Neural cell (in vitro differentiated cells): ENCODE measurements at regions not wholly inside any gene's neighbourhood (a gene's known extent, or its start where the extent isn't known, plus 50 kb on each side); places are given as distances from the start of the nearest gene placed in this dataset.

Source experiments
- H2AFZ ChIP-seq: fragments of 200-600, 300-800 bp; sonication (generic), shearing (Covaris generic); 2 replicates; pipeline ENCODE4 v1.6.0; 2014; ENCODE audit warnings: low read depth, mild to moderate bottlenecking, antibody characterized with exemption, low read length, moderate library complexity
- H3F3A ChIP-seq: fragments of 200-600 bp; shearing (Covaris generic); 2 replicates; pipeline ENCODE4 v1.6.1; 2016; ENCODE audit warnings: mild to moderate bottlenecking, moderate library complexity, mixed read lengths, antibody characterized with exemption, low read length; ENCODE audit not compliant: insufficient read depth, poor library complexity, severe bottlenecking
- H3K27ac ChIP-seq: fragments of 200-600, 300-800 bp; sonication (generic), shearing (Covaris generic); 2 replicates; pipeline ENCODE4 v1.5.1; 2014; ENCODE audit warnings: mild to moderate bottlenecking, low read length, moderate library complexity
- H3K27me3 ChIP-seq: fragments of 300-800, 200-600 bp; sonication (generic), shearing (Covaris generic); 2 replicates; pipeline ENCODE4 v1.6.0; 2014; ENCODE audit warnings: mild to moderate bottlenecking, low read depth, low read length, moderate library complexity; ENCODE audit not compliant: insufficient read depth
- H3K36me3 ChIP-seq: fragments of 300-800, 200-600 bp; sonication (generic), shearing (Covaris generic); 2 replicates; pipeline ENCODE4 v1.5.1; 2014; ENCODE audit warnings: mild to moderate bottlenecking, antibody characterized with exemption, low read length, moderate library complexity; ENCODE audit not compliant: insufficient read depth
- H3K4me2 ChIP-seq: fragments of 300-800, 200-600 bp; sonication (generic), shearing (Covaris generic); 2 replicates; pipeline ENCODE4 v1.6.0; 2014; ENCODE audit warnings: mild to moderate bottlenecking, low read length
- H3K4me3 ChIP-seq: fragments of 300-800, 200-600 bp; sonication (generic), shearing (Covaris generic); 2 replicates; pipeline ENCODE4 v1.5.1; 2014; ENCODE audit warnings: mild to moderate bottlenecking, low read length, moderate library complexity
- H3K79me2 ChIP-seq: fragments of 200-600 bp; shearing (Covaris generic); replicated peaks from 2 replicates; pipeline ENCODE4 v1.6.0; 2014; ENCODE audit warnings: mild to moderate bottlenecking, low read length, moderate library complexity; ENCODE audit not compliant: insufficient read depth
- H3K9ac ChIP-seq: fragments of 300-800, 200-600 bp; sonication (generic), shearing (Covaris generic); 2 replicates; pipeline ENCODE4 v1.6.1; 2016; ENCODE audit warnings: mild to moderate bottlenecking, low read length, mixed read lengths
- H3K9me2 ChIP-seq: fragments of 200-600 bp; shearing (Covaris generic); 2 replicates; pipeline ENCODE4 v1.6.1; 2016; ENCODE audit warnings: mild to moderate bottlenecking, low read length, mixed read lengths; ENCODE audit not compliant: insufficient read depth
- H3K9me3 ChIP-seq: fragments of 200-600, 300-800 bp; sonication (generic), shearing (Covaris generic); 2 replicates; pipeline ENCODE4 v1.6.1; 2016; ENCODE audit warnings: mild to moderate bottlenecking, mixed run types, low read length, moderate library complexity, mixed read lengths
- H4K20me1 ChIP-seq: fragments of 200-600 bp; shearing (Covaris generic); 2 replicates; pipeline ENCODE4 v1.6.1; 2016; ENCODE audit warnings: mild to moderate bottlenecking, mixed run types; ENCODE audit not compliant: insufficient read depth
- EP300 ChIP-seq: fragments of 450-650 bp; conservative IDR thresholded peaks from 2 replicates; pipeline ENCODE4 v1.6.1; 2014; ENCODE audit warnings: antibody characterized with exemption, mild to moderate bottlenecking, moderate library complexity; ENCODE audit not compliant: poor library complexity, severe bottlenecking
- EZH2 ChIP-seq: fragments of 200-600, 300-800 bp; shearing (Covaris generic), sonication (generic); IDR thresholded peaks from 2 replicates; pipeline ENCODE4 v1.6.1; 2014; ENCODE audit warnings: antibody characterized with exemption, low read length, borderline replicate concordance, mild to moderate bottlenecking; ENCODE audit not compliant: insufficient read depth, poor library complexity, severe bottlenecking
- MXI1 ChIP-seq: fragments of 450-650 bp; conservative IDR thresholded peaks from 2 replicates; pipeline ENCODE4 v1.6.1; 2014; ENCODE audit warnings: antibody characterized with exemption, mild to moderate bottlenecking; ENCODE audit not compliant: poor library complexity, severe bottlenecking
- POLR2AphosphoS5 ChIP-seq: IDR thresholded peaks from 2 replicates; pipeline ENCODE4 v1.6.1; 2012
- RAD21 ChIP-seq: fragments of 450-650 bp; conservative IDR thresholded peaks from 2 replicates; pipeline ENCODE4 v1.6.1; 2014; ENCODE audit warnings: antibody characterized with exemption, mild to moderate bottlenecking, moderate library complexity
- SMC3 ChIP-seq: fragments of 450-650 bp; conservative IDR thresholded peaks from 2 replicates; pipeline ENCODE4 v1.6.1; 2014; ENCODE audit warnings: antibody characterized with exemption, mild to moderate bottlenecking, moderate library complexity; ENCODE audit not compliant: poor library complexity
- TAF1 ChIP-seq: IDR thresholded peaks from 2 replicates; pipeline ENCODE4 v1.6.1; 2012; ENCODE audit warnings: low read depth
- TF ChIP-seq, protein P1 (sequence below): fragments of 450-650 bp; IDR thresholded peaks from 2 replicates; pipeline ENCODE4 v1.5.1; 2014; ENCODE audit warnings: antibody characterized with exemption, mild to moderate bottlenecking, moderate library complexity; ENCODE audit not compliant: poor library complexity, severe bottlenecking
- TF ChIP-seq, protein P2 (sequence below): IDR thresholded peaks from 2 replicates; pipeline ENCODE4 v1.6.1; 2012; ENCODE audit warnings: borderline replicate concordance

DNA sequence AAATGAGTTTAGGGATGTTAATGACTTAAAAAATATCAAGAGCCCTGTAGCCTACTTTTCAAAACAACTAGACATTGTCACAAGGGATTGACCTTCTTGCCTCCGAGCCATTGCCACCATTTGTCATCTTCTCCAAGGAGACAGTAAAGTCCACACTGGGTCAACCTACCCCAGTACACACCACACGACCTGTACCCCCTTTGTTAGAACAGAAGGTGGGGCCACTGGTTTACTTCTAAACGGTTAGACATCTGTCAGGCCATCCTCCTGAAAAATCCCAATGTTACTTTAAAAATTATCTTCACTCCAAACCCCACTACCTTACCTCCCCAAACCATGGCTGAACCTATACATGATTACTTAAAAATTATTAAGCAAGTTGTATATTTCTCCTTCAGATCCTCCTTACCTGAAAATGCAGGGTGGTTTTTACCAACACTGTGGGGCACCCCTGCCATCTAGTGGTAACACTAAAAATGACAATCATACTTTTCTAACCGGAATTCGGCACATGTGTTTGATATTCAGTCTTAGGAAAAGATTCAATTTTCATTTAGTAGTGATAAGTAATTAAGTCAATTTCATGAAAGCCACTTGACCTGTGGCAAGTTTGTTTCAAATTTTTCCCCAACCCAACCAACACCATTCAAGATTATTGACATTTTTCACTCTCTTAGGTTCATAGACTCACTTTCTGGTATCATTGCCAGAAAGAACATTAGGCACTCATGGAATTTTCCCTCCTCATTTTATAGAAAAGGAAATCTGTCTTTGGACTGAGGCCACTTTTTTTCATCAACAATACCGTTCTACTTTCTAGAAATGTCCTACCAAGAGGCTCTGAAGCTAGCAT is 265.3 kb upstream of the PKDCC start:
- TF ChIP-seq EP300 = no peak
- peak; percentile 96 for TF ChIP-seq SMC3
- TF ChIP-seq EZH2 = no peak
- no peak for TF ChIP-seq TAF1
- TF ChIP-seq MXI1 = no peak
- TF ChIP-seq, protein P1, sequence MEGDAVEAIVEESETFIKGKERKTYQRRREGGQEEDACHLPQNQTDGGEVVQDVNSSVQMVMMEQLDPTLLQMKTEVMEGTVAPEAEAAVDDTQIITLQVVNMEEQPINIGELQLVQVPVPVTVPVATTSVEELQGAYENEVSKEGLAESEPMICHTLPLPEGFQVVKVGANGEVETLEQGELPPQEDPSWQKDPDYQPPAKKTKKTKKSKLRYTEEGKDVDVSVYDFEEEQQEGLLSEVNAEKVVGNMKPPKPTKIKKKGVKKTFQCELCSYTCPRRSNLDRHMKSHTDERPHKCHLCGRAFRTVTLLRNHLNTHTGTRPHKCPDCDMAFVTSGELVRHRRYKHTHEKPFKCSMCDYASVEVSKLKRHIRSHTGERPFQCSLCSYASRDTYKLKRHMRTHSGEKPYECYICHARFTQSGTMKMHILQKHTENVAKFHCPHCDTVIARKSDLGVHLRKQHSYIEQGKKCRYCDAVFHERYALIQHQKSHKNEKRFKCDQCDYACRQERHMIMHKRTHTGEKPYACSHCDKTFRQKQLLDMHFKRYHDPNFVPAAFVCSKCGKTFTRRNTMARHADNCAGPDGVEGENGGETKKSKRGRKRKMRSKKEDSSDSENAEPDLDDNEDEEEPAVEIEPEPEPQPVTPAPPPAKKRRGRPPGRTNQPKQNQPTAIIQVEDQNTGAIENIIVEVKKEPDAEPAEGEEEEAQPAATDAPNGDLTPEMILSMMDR = peak; percentile 90
- no peak for TF ChIP-seq POLR2AphosphoS5
- TF ChIP-seq, protein P2, sequence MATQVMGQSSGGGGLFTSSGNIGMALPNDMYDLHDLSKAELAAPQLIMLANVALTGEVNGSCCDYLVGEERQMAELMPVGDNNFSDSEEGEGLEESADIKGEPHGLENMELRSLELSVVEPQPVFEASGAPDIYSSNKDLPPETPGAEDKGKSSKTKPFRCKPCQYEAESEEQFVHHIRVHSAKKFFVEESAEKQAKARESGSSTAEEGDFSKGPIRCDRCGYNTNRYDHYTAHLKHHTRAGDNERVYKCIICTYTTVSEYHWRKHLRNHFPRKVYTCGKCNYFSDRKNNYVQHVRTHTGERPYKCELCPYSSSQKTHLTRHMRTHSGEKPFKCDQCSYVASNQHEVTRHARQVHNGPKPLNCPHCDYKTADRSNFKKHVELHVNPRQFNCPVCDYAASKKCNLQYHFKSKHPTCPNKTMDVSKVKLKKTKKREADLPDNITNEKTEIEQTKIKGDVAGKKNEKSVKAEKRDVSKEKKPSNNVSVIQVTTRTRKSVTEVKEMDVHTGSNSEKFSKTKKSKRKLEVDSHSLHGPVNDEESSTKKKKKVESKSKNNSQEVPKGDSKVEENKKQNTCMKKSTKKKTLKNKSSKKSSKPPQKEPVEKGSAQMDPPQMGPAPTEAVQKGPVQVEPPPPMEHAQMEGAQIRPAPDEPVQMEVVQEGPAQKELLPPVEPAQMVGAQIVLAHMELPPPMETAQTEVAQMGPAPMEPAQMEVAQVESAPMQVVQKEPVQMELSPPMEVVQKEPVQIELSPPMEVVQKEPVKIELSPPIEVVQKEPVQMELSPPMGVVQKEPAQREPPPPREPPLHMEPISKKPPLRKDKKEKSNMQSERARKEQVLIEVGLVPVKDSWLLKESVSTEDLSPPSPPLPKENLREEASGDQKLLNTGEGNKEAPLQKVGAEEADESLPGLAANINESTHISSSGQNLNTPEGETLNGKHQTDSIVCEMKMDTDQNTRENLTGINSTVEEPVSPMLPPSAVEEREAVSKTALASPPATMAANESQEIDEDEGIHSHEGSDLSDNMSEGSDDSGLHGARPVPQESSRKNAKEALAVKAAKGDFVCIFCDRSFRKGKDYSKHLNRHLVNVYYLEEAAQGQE = no peak
- TF ChIP-seq RAD21 = peak; percentile 96
- H3K4me2 ChIP-seq = no peak overlapping the region
- no peaks in the 10 kb centered on the region for H3K9me2 ChIP-seq
- no peaks in the 10 kb centered on the region for H3F3A ChIP-seq
- no peaks in the 10 kb centered on the region for H4K20me1 ChIP-seq
- H2AFZ ChIP-seq = no peak overlapping the region
- no peaks in the 10 kb centered on the region for H3K36me3 ChIP-seq
- no peak overlapping the region for H3K27ac ChIP-seq
- no peaks in the 10 kb centered on the region for H3K9me3 ChIP-seq
- H3K27me3 ChIP-seq = no peaks in the 10 kb centered on the region
- no peaks in the 10 kb centered on the region for H3K79me2 ChIP-seq
- no peak overlapping the region for H3K4me3 ChIP-seq
- no peak overlapping the region for H3K9ac ChIP-seq

DNA sequence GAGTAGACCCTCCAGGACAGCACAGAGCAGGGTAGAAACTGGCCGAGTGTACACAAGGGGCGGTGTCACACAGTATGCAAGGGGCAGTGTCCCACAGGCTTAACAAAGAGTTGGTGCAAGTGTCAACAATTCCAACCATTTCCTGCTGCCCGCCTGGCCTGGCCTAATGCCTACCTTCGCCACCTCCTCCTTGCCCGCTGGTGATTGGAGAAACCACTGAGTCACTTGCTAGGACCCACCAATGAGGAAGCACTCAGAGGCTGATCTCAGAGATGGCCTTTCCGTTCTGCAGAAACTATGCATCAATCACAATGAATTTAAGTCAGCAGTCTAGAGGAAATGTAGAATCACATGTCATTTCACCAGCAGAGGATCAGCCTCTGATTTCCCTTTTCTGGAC is 263.3 kb upstream of the PKDCC start:
- H2AFZ ChIP-seq = no peak overlapping the region
- TF ChIP-seq, protein P2 = no peak
- no peak for TF ChIP-seq EP300
- TF ChIP-seq, protein P1 = no peak
- no peak for TF ChIP-seq TAF1
- TF ChIP-seq EZH2 = no peak
- TF ChIP-seq RAD21 = no peak
- TF ChIP-seq SMC3 = no peak
- TF ChIP-seq MXI1 = no peak
- TF ChIP-seq POLR2AphosphoS5 = no peak
- no peaks in the 10 kb centered on the region for H3F3A ChIP-seq
- no peak overlapping the region for H3K27ac ChIP-seq
- no peaks in the 10 kb centered on the region for H4K20me1 ChIP-seq
- H3K79me2 ChIP-seq = no peaks in the 10 kb centered on the region
- no peaks in the 10 kb centered on the region for H3K27me3 ChIP-seq
- H3K9me3 ChIP-seq = no peaks in the 10 kb centered on the region
- no peak overlapping the region for H3K4me2 ChIP-seq
- no peaks in the 10 kb centered on the region for H3K36me3 ChIP-seq
- H3K9ac ChIP-seq = no peak overlapping the region
- no peaks in the 10 kb centered on the region for H3K9me2 ChIP-seq
- no peak overlapping the region for H3K4me3 ChIP-seq
